Activated CD8-positive, alpha-beta memory T cell treated with anti-CD3 and anti-CD28 coated beads for 48 hours (primary cell): ENCODE measurements at regions not wholly inside any gene's neighbourhood (a gene's known extent, or its start where the extent isn't known, plus 50 kb on each side); places are given as distances from the start of the nearest gene placed in this dataset.

ENCODE experiments used
- DNase-seq, 3 experiments: peaks; one replicate each; pipeline ENCODE4 v3.0.0-alpha.2; 2020; ENCODE audit warnings: low read depth in 2 of 3, low spot score in 2 of 3

GRCh38 chr3:109897734-109898133 lies 560.4 kb upstream of the DPPA4 start:
- no peak for DNase-seq

GRCh38 chr3:109899925-109900324 lies 562.6 kb upstream of the DPPA4 start:
- DNase-seq: no peak

- DNase-seq: no peak
Observed at GRCh38 chr3:109900783-109901182, 563.4 kb upstream of the DPPA4 start.

GRCh38 chr3:109902549-109902948 lies 565.2 kb upstream of the DPPA4 start:
- DNase-seq: no peak

GRCh38 chr3:109903100-109903499 lies 565.8 kb upstream of the DPPA4 start:
- no peak for DNase-seq

- no peak for DNase-seq
Observed at GRCh38 chr3:109910772-109911171, 573.4 kb upstream of the DPPA4 start.

- DNase-seq: no peak
Observed at GRCh38 chr3:109918740-109919139, 581.4 kb upstream of the DPPA4 start.

- no peak for DNase-seq
Observed at GRCh38 chr3:109920749-109921148, 583.4 kb upstream of the DPPA4 start.

- DNase-seq: no peak
Observed at GRCh38 chr3:109921509-109921908, 584.2 kb upstream of the DPPA4 start.

GRCh38 chr3:109922856-109923255 lies 585.5 kb upstream of the DPPA4 start:
- no peak for DNase-seq

GRCh38 chr3:109923431-109923830 lies 586.1 kb upstream of the DPPA4 start:
- DNase-seq: no peak

GRCh38 chr3:109924196-109924595 lies 586.9 kb upstream of the DPPA4 start:
- DNase-seq: no peak

GRCh38 chr3:109926376-109926775 lies 589.0 kb upstream of the DPPA4 start:
- DNase-seq: no peak

GRCh38 chr3:109927161-109927560 lies 589.8 kb upstream of the DPPA4 start:
- DNase-seq: no peak

GRCh38 chr3:109927726-109928125 lies 590.4 kb upstream of the DPPA4 start:
- DNase-seq: no peak

- no peak for DNase-seq
Observed at GRCh38 chr3:109930582-109930981, 593.2 kb upstream of the DPPA4 start.

GRCh38 chr3:109933576-109933975 lies 596.2 kb upstream of the DPPA4 start:
- DNase-seq: no peak

- DNase-seq: no peak
Observed at GRCh38 chr3:109939817-109940216, 602.5 kb upstream of the DPPA4 start.

- no peak for DNase-seq
Observed at GRCh38 chr3:109943181-109943580, 605.8 kb upstream of the DPPA4 start.

- DNase-seq: no peak
Observed at GRCh38 chr3:109944836-109945235, 607.5 kb upstream of the DPPA4 start.

GRCh38 chr3:109952924-109953323 lies 615.6 kb upstream of the DPPA4 start:
- DNase-seq: no peak

- no peak for DNase-seq
Observed at GRCh38 chr3:109963831-109964230, 626.5 kb upstream of the DPPA4 start.

GRCh38 chr3:109973733-109974132 lies 636.4 kb upstream of the DPPA4 start:
- no peak for DNase-seq

- DNase-seq: no peak
Observed at GRCh38 chr3:109977897-109978296, 640.6 kb upstream of the DPPA4 start.
